NCI-H146 treated with DMSO at 0.1 percent for 48 hours (cell line): ENCODE measurements at regions not wholly inside any gene's neighbourhood (a gene's known extent, or its start where the extent isn't known, plus 50 kb on each side); places are given as distances from the start of the nearest gene placed in this dataset.
"Not testable (repeated sequence)": the region's sequence is repeated elsewhere in the genome, so short reads cannot be mapped to it uniquely, and the experiment has no call there.

Experiments
- DNase-seq: peaks from one replicate; lab custom pipeline; 2025; ENCODE audit not compliant: unreplicated experiment; lab: John Stamatoyannopoulos, UW

DNA sequence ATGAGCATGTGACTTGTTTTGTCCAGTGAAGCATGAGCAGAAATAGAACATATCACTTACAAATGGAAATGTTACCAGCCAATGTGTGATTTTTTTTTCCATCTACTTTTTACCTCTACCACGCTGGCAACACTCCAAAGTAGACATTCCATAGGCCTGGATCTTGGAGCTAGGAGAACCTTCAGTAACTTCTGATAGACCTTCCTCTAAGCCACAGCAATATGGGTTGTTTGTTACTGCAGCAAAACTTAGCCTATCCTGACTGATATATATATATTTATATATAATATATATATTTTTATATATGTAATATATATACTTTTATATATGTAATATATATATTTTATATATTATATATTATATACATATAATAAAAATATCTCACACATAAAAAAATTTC lies 284.4 kb upstream of the XYLT1 start:
- DNase-seq = no peak

DNA sequence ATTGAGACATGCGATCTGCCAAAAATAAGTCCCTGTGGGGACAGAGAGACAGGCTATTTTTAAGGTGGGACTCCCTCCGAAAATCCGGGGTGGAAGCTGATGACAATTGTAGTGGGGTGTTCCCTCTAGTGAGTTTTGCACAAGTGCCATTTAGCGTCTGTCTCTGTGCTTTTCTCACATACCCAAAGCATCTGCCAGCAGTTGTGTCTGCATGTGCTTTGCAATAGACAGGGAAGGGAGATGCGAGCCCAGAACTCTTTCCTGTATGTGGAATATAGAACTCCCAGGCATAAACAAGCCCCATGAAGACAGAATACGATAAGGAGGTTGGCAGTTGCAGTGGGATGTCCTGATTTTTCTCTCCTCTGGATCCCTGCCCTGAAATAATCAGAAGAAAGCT lies 282.7 kb upstream of the XYLT1 start:
- DNase-seq = no peak

DNA sequence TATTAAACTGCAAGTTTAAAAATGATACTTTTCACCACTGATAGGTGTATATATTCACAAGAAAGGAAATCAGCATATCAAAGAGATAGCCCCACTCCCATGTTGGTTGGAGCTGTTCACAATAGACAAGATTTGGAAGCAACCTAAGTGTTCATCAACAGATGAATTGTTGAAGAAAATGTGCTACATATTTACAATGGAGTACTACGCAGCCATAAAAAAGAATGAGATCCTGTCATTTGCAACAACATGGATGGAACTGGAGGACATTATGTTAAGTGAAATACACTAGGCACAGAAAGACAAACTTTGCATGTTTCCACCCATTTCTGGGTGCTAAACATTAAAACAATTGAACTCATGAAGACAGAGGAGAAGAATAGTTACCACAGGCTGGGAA lies 278.9 kb upstream of the XYLT1 start:
- no peak for DNase-seq

DNA sequence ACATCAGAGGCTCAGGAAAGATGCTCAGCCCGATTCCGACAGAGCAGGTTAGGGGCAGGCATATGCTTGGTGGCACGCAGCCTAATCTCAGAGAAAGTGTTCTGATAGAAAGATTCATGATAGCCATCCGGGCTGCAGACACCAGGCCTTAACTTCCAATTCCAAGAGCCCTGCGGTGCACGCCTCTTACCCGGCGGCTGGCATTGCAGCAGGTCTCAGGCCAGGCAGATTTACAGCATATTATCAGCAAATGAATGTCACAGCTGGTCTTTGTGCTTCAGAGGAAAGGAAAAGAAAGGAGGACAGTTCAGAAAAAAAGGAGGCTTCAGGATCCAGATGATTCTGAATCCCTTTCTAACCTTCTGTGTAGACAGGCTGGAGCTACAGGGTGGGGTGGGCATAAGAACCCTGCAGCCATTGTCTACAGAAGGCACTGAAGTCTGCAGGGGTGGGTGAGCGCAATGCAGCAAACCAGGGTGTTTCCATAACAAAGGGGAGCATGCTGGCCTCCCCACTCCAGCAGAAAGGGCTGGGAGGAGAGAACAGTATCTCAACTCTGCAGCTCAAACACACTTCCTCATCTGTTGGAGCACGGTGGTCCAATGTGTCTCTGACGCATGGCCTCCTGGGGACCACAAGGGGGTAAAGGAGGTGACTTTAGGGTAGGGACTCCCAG lies 277.4 kb upstream of the XYLT1 start:
- no peak for DNase-seq

DNA sequence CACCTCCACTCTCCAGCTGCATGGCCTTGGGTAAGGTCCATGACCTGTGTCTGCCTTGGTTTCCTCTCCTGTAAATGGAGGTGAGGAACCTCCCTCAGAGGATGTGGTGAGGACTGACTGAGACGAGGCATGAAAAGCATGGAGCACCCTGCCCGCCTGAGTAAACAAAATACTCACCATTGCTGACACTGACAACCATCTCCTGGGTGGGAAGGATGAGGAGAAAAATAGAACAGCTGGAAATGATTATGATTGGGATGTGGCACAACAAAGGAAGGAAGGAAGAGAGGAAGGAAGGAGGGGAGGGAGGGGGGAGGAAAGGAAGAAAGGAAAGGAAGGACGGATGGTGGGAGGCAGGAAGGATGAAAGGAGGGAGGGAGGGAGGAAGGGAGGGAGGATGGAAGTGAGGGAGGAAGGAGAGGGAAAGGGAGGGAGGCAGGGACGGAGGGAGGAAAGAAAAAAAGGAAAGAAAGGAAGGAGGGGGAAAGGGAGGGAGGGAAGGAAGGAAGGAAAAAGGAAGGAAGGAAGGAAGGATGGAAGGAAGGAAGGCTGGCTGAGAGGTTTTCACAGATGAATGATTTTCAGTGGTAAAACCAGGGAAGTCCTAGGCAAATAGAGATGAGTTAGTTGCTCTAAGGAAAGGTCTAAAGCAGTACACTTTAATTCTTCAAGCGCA lies 276.5 kb upstream of the XYLT1 start:
- DNase-seq = no peak

DNA sequence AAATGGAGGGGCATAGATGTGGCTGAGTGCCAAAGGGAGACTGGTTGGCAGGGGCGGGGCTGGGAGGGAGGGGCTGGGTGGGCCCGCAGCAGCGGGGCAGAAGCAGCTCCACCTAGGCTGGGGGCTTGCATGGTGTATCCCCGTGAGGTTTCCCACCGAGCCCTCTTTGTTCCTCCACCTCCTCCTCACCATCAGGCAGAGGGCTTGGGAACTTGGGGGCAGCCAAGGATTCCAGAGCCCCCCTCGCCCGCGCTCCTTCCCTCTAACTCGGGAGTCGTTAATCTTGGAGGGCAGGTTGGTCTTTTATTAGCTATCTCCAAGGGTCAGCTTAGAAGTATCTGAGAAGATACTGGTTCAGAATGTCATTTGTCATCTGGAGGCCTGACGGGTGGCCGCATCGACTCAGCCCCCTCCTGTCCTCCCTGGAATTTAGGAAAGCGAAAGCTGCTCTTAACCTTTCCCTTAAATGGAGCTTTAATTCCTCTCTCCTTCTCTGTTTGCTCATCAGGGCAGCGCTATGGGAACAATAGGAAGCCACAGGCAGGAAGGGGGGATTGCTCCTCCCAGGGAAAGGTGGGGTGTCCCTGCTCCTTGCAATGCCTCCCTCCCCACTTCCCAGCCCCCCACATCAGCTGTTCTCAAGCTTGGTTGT lies 274.3 kb upstream of the XYLT1 start:
- DNase-seq = no peak

DNA sequence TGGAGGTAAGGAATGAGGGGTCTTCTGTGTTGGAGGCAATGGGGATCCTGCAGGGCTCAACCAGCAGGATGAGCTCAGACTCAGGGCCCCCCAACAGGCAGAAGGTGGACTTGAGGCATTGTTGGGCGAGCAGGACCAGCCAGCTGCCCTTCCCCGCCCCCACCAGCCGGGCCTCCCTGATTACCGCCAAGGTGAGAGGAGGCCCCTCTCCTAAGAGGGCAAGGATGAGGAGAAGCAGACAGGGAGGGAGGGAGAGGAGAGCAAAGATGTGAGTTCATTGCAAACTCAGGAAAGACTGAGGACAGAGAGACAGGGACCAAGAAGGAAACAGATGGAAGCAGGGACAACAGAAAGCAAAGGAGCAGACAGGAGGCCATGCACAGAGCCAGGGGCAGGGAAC lies 272.8 kb upstream of the XYLT1 start:
- DNase-seq = no peak

DNA sequence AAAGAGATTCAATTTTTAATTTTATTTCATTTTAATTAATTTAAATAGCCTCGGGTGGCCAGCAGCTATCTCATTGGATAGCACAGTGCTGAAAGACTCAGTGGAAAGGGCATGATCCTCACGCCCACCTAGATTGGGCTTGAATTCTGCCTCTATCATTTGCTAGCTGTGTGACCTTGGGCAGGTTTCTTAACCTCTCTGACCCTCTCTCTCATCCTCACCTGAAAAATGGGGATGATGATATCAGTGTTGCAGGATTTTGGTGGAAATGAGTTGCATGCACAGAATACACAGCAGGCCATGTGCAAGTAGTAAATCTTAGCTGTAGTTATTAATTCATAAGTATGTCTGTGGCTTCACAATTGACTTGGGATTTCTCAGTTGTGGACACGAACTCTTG lies 272.4 kb upstream of the XYLT1 start:
- DNase-seq = no peak

DNA sequence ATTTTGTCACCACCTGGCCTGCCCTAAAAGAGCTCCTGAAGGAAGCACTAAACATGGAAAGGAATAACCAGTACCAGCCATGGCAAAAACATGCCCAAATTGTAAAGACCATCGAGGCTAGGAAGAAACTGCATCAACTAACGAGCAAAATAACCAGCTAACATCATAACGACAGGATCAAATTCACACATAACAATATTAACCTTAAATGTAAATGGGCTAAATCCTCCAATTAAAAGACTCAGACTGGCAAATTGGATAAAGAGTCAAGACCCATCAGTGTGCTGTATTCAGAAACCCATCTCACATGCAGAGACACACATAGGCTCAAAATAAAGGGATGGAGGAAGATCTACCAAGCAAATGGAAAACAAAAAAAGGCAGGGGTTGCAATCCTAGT lies 264.3 kb upstream of the XYLT1 start:
- DNase-seq = not testable (repeated sequence)

DNA sequence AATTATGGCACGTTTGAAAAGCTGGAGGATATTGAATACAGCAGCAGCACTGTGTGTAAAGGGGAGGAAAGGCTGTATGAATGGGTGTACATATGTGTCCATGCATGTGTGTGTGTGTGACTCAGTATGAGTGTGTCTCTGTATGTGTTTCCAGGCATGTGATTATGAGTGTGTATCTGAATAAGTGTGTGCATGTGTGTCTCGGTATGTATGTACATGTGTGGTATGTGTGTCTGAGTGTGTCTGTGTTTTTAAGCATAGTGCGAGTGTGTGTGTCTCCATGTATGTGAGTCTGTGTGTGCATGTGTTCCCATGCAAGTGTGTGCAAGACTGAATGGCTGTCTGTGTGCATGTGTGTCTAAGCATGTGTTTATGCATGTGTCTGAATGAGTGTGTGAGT lies 259.1 kb upstream of the XYLT1 start:
- no peak for DNase-seq

DNA sequence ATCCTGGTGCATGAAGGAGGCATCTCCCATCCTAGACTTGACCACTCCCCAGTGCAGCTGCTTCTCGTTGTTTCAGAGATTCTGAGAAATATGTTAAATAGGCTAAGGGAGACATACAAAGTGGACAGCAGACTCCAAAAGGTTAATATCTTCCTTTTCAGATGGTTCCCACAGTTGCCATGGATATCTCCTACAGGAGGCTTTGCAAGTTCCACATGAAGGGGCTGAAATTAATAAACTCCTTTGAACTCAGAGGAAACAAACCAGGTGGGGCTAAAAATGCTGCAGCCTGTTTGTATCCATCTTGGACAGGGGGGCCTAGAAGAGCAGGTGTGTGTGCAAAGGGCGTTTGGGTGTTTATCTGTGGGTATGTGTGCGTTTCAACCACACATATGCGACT lies 257.4 kb upstream of the XYLT1 start:
- DNase-seq = no peak

DNA sequence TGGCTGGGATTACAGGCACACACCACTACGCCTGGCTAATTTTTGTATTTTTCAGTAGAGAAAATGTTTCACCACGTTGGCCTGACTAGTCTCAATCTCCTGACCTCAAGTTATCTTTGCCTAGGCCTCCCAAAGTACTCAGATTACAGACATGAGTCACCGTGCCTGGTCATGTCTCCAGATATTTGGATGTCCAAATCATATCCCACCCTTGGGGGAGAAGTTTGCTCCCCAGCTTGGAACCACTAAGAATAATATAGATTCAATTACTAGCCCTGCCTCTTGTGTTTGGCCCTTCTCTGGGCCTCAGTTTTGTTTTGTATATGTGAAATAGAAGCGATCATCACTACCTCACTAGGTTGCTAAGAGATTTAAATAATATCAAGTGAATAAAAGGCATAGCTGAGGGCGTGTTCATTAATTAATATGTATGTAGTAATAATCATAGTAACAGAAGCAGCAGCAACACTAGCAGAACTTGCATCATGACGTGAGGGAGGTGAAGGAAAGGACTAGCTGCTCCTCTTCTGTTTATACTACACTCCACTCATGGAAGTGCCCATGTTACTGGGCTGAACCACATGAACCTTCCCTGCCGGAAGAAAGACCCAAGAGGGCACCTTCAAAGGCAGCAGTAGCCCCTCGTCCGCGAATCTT lies 253.6 kb upstream of the XYLT1 start:
- DNase-seq = no peak

DNA sequence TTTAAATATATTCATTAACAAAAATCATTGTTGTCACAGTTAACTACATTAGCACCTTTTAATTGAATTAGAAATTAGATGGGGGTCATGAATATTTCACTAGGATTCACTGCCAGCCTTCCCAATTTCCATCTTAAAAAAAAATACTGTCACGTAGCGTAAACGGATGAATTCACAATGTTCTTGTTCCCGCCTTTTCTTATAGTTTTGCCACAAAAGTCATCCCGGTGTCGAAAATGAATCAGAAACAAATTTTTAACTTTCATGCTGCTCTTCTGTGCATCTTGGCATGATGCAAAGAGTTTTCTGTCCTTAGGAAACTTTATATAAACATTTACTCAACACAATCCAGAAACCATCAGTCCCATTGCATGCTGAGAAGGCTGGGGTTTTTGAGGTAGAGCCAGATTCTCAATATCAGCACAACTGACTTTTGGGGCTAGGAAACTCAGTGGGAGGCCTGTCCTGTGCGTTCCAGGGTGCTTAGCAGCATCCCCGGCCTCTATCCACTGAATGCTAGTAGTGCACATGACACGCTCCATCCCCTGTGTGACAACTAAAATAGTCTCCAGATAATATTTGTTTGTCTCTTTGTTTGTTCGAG lies 252.9 kb upstream of the XYLT1 start:
- no peak for DNase-seq

DNA sequence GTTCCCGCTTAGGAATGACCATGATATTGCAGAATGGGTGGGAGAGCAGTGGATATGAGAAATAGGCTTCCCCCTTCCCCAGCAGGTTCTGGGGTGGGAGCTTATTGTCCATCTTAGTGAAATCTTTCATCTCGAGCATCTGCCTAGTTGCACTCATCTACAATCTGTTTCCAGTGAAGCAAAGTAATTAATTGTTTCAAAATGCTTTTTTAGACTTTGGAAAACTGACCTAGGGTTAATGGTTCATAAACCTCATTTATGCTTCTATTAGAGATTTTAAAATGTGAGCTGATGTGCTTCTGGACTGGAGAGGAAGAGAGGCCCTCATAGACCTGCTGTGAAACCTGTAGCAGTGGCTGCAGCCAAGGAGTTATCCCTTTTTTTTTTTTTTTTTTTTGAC lies 247.7 kb upstream of the XYLT1 start:
- no peak for DNase-seq

DNA sequence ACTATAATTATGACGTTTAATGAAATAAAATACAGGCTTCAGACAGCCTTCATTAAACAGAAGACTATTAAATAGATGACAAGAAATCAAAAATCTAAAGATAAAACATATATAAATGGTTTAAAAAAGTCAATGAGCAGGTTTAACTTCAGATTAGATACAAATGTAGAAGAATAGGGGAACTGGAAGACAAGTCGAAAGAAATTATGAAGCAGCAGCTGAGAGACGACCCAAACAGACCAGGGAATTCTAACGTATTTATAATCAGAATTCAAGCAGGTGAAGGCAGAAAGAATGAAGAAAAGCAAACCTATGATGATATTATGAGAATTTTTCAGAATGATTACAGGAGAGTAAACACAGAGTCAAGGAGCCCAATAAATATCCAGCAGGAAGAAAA lies 235.1 kb upstream of the XYLT1 start:
- DNase-seq = no peak

DNA sequence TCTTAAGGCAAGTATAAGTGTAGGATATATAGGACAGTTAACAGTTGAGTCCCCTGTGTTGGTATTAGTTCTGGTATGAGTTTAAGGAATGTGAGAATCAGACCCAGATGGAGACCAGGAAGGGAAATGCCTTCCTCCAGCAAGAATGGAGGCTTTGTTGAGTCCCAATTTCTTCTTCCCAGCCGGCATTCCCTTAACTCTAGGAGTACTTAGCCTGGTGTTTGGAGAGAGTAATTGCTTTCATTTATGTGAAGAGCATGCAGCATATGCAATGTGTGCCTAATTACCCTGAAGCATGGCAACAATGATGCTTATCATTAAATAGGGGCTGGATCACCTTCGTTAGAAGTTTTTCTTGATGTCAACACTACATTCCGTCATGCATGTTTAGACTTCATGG lies 225.9 kb upstream of the XYLT1 start:
- no peak for DNase-seq

DNA sequence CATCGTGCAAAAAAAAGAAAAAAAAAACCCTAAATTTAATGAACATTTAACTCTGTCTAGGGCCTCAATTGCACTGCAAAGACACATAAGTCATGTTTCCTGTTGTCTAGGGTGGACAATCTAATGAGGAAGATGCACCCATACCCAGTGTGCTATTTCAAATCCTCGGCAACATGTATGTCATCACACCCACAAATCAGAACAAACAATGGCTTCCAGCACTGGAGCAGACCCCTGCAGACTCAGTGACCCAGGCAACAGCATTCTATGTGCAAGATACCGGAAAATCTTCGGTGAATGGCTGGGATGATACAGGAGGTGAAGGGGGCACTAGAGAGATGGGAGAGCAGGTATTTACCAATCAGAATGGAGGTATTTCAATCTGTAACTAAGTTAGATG lies 221.7 kb upstream of the XYLT1 start:
- no peak for DNase-seq

DNA sequence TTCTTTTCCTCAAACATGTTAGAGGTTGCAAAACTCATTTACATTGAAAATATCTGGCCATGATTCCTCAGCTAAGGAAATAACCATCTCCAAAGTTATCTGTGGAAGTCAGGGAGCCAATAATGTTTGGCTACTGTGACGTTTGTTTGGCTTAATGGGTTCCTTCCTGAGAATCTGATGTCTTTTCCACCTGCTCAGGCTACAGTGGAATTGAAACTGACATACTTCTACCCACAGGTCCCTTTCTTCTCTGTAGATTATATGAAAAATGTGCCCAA lies 221.1 kb upstream of the XYLT1 start:
- DNase-seq = no peak

DNA sequence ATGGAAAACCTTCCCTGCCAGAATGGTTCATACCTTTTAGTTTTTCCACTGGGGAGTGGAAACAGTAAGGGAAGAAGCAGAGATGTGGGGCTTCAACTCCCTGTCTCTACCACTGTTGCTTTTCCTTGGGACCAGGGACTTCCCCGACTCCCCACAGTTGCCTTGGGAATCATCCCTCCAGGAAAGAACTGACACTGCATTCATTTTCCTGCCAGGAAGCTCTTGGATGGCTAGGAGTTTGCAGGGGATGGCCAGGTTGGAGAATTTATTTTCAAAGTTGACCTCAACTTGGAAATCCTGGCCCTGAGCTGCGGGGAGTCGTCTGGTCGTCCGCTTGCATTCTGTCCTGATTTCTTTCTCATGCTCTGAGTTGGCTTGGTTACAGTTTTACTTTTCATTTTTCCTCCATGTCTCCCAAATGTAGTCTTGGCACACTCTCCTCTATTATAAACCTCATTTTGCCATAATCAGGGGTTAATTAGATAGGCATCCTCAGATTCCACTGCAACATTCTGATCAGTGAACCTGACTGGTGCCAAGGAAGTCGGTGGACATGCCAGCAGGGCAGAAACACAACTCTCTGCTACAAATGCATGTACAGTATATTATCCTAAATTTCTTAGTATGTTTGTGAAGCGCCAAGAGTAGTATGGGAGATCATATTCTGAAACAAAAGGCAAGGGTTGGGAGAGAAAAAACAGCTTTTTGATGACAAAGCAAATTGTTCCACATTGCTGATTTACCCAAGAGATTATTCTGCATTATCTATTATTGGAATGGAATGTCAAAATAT lies 220.5 kb upstream of the XYLT1 start:
- no peak for DNase-seq

DNA sequence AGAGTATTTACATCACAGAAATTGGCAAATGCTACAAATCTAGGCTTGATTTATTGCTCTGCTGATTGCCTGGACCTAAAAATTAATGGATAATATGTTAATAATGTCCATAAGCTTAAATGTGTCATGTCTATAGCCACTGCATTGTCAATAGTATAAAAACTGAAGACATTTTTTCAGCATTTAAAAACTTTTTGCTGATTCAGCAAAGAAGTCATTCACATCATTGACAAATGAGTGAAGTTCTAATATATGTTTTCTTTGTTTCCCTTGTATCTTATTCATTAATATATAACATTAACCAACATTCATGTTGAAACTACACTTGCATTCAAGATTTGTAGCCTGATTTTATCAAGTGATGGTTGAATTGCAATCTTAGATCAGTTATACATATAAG lies 214.7 kb upstream of the XYLT1 start:
- DNase-seq = no peak

DNA sequence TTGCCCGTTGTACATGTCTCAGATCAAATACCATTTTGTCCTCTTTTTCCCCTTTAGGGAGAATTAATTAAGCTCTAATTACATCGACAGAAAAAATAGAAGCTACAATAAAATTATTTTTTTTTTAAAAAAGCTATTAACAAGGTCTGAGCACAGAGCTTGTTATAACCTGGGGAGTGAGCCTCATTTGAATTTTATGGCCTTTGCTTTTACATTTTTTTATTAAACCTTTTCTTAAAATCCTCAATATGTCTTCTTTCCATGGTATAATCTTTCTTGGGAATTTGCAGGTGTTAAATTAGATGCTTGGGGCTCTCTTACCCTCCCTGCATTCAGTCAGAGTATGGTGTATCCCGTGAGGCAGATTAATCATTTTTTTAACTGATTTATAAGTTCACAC lies 212.5 kb upstream of the XYLT1 start:
- no peak for DNase-seq
